ENCODE measurements at regions not wholly inside any gene's neighbourhood (a gene's known extent, or its start where the extent isn't known, plus 50 kb on each side); places are given as distances from the start of the nearest gene placed in this dataset.

DNA sequence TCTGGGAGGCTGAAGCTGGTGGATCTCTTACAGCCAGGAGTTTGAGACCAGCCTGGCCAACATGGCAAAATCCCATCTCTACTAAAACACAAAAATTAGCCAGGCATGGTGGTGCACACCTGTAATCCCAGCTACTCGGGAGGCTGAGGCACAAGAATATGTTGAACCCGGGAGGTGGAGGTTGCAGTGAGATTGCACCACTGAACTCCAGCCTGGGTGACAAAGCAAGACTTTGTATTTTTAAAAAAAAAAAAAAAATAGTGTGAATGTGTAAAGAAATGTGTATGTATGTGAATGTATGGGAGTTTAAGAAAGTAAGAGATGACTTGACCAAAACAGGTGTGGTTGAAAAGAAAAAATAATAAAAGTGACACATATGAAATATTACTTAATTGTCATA, 167.7 kb upstream of the TEX13C start:
- TF ChIP-seq, protein P1, sequence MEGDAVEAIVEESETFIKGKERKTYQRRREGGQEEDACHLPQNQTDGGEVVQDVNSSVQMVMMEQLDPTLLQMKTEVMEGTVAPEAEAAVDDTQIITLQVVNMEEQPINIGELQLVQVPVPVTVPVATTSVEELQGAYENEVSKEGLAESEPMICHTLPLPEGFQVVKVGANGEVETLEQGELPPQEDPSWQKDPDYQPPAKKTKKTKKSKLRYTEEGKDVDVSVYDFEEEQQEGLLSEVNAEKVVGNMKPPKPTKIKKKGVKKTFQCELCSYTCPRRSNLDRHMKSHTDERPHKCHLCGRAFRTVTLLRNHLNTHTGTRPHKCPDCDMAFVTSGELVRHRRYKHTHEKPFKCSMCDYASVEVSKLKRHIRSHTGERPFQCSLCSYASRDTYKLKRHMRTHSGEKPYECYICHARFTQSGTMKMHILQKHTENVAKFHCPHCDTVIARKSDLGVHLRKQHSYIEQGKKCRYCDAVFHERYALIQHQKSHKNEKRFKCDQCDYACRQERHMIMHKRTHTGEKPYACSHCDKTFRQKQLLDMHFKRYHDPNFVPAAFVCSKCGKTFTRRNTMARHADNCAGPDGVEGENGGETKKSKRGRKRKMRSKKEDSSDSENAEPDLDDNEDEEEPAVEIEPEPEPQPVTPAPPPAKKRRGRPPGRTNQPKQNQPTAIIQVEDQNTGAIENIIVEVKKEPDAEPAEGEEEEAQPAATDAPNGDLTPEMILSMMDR (IDR thresholded peaks at IDR 0.05): no peak
- no peak for TF ChIP-seq EZH2 (IDR thresholded peaks at IDR 0.05; ENCODE audit: borderline replicate concordance, insufficient read depth, low read depth, low read length, poor library complexity, severe bottlenecking)
